SU-DHL-6 (cell line): ENCODE measurements at regions not wholly inside any gene's neighbourhood (a gene's known extent, or its start where the extent isn't known, plus 50 kb on each side); places are given as distances from the start of the nearest gene placed in this dataset.
"Not testable (repeated sequence)": the region's sequence is repeated elsewhere in the genome, so short reads cannot be mapped to it uniquely, and the experiment has no call there.

ENCODE experiments used
- H2AFZ ChIP-seq: fragments of 200-600 bp; sonication (generic); 2 replicates; pipeline ENCODE4 v1.6.1; 2014; ENCODE audit warnings: low read depth, mild to moderate bottlenecking, moderate library complexity, mixed read lengths, antibody characterized with exemption, low read length; ENCODE audit not compliant: severe bottlenecking
- H3F3A ChIP-seq: fragments of 200-600 bp; shearing (Covaris generic); 2 replicates; pipeline ENCODE4 v1.6.0; 2016; ENCODE audit warnings: antibody characterized with exemption, mild to moderate bottlenecking; ENCODE audit not compliant: insufficient read depth
- H3K27ac ChIP-seq: fragments of 200-600 bp; sonication (generic); 2 replicates; pipeline ENCODE4 v1.5.1; 2016; ENCODE audit warnings: low read depth, mild to moderate bottlenecking, low read length, moderate library complexity, mixed read lengths
- H3K27me3 ChIP-seq: fragments of 200-600 bp; sonication (generic), shearing (Covaris generic); 2 replicates; pipeline ENCODE4 v1.6.0; 2014; ENCODE audit warnings: mild to moderate bottlenecking, low read length
- H3K36me3 ChIP-seq: fragments of 200-600 bp; sonication (generic); 2 replicates; pipeline ENCODE4 v1.6.1; 2014; ENCODE audit warnings: mild to moderate bottlenecking, low read length, mixed read lengths
- H3K4me2 ChIP-seq: fragments of 300-600, 200-600 bp; shearing (Covaris generic), sonication (generic); 2 replicates; pipeline ENCODE4 v1.6.0; 2014; ENCODE audit warnings: low read length, low read depth, mild to moderate bottlenecking; ENCODE audit not compliant: poor library complexity, severe bottlenecking
- H3K4me3 ChIP-seq: fragments of 200-600 bp; sonication (generic); 2 replicates; pipeline ENCODE4 v1.5.1; 2014; ENCODE audit warnings: antibody characterized with exemption, low read length, mild to moderate bottlenecking, mixed read lengths; ENCODE audit not compliant: insufficient read depth, poor library complexity, severe bottlenecking
- H3K79me2 ChIP-seq: fragments of 200-600 bp; sonication (generic); 2 replicates; pipeline ENCODE4 v1.6.1; 2014; ENCODE audit warnings: mild to moderate bottlenecking, low read length, moderate library complexity; ENCODE audit not compliant: insufficient read depth
- H3K9ac ChIP-seq: fragments of 200-600 bp; sonication (generic); 2 replicates; pipeline ENCODE4 v1.7.0; 2014; ENCODE audit warnings: mild to moderate bottlenecking, low read length
- H3K9me2 ChIP-seq: fragments of 200-600 bp; sonication (generic); replicated peaks from 2 replicates; pipeline ENCODE4 v1.6.1; 2014; ENCODE audit warnings: low read length; ENCODE audit not compliant: insufficient read depth
- H3K9me3 ChIP-seq: fragments of 200-600 bp; sonication (generic); 2 replicates; pipeline ENCODE4 v1.6.1; 2014; ENCODE audit warnings: low read length, mixed read lengths; ENCODE audit not compliant: insufficient read depth
- H4K20me1 ChIP-seq: fragments of 200-600 bp; sonication (generic); 2 replicates; pipeline ENCODE4 v1.6.1; 2014; ENCODE audit warnings: low read depth, mild to moderate bottlenecking, antibody characterized with exemption, low read length, moderate library complexity, mixed read lengths
- CTCF ChIP-seq: fragments of 200-600 bp; sonication (generic); IDR thresholded peaks from one replicate; pipeline ENCODE4 v1.5.1; 2017; ENCODE audit warnings: antibody characterized with exemption, mild to moderate bottlenecking, low read length, moderate library complexity; ENCODE audit not compliant: insufficient read depth, poor library complexity, severe bottlenecking
- EZH2phosphoT487 ChIP-seq: fragments of 200-600 bp; sonication (generic), shearing (Covaris generic); conservative IDR thresholded peaks from 2 replicates; pipeline ENCODE4 v1.6.1; 2018; ENCODE audit warnings: mild to moderate bottlenecking, antibody characterized with exemption, low read length, moderate library complexity, mixed read lengths

DNA sequence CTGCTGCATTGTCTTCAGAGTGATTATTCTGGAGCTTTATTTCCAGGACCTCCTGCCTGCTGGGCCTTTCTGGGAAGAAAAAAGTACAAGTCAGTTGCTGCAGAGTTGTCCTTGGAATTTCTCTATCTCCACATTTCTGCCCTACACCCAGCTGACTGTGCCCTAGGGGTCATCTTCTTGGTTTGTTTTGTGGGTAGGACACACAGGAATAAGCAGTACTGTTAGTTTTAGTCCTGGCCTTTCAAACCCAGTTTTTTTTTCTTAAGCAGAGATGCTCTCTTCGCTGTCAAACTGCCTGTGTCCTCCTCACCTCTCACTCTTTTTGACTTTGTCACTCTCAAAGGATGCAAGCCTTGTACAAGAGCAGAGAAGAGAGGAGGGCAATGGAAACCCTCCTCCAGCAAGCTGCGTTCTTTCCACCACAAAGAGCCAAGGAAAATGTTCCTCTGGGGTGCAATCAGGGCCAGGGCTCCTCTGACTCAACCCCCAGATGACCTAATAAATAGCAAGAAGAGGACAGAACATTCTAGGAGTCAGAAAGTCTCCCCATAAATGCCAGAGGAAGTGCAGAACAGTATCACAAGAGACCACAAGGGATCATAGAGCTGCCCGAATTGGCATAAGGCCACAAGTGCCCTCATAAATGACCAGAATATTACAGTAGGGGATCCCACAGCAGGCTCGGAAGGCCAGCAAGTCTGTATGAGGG is 186.2 kb downstream of the RCHY1 start:
- Histone ChIP-seq H3F3A (no peaks in the 10 kb centered on the region), H3K4me3 (no peak overlapping the region), H2AFZ (no peak overlapping the region)

DNA sequence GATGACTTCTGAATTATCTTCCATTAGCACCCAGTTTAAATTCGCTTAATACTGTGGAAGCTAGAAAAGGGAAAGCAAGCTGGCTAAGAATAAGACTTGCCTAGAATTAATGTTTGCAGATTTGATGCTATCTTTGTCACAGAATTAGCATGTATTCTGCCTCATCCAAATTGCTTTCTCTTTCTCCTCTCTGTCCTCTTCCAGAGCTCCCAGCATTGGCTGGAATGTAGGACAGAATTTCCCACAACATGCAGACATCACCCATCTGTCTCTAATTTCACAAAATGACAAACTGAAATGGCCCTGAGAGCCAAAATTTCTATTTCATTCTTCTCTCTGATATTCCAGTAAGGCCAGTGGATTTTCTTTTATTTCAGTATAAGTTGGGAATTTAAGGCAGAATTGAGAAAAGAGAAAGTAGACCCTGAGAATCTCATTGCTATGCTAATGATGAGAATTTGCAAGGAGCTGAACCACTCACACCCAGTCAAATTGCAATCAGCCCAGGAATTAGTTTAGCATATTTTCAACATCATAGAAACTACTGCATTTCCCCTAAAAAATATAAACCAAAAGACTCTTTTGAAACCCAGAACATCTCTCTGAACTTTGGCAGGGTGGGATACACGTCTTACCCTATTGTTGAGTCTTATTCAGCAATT is 188.8 kb downstream of the RCHY1 start:
- Histone ChIP-seq H3K9ac (no peak overlapping the region), H3K79me2 (no peaks in the 10 kb centered on the region), H4K20me1 (no peaks in the 10 kb centered on the region), H3K4me3 (no peak overlapping the region), H3K9me3 (no peaks in the 10 kb centered on the region), H3K27ac (no peak overlapping the region), H3K36me3 (no peaks in the 10 kb centered on the region), H3K4me2 (no peak overlapping the region), H2AFZ (no peak overlapping the region), H3K9me2 (no peaks in the 10 kb centered on the region), H3K27me3 (no peaks in the 10 kb centered on the region), H3F3A (no peaks in the 10 kb centered on the region)
- TF ChIP-seq CTCF = no peak
- TF ChIP-seq EZH2phosphoT487 = no peak

More for the DNA sequence above, 186.2 kb downstream of the RCHY1 start:
- H3K27me3 ChIP-seq = no peaks in the 10 kb centered on the region
- no peaks in the 10 kb centered on the region for H3K79me2 ChIP-seq
- H3K36me3 ChIP-seq = no peaks in the 10 kb centered on the region
- no peak overlapping the region for H3K9ac ChIP-seq
- TF ChIP-seq EZH2phosphoT487 = no peak
- no peak for TF ChIP-seq CTCF
- H3K9me2 ChIP-seq = no peaks in the 10 kb centered on the region
- no peaks in the 10 kb centered on the region for H4K20me1 ChIP-seq
- H3K9me3 ChIP-seq = no peaks in the 10 kb centered on the region
- H3K27ac ChIP-seq = no peak overlapping the region
- no peak overlapping the region for H3K4me2 ChIP-seq

DNA sequence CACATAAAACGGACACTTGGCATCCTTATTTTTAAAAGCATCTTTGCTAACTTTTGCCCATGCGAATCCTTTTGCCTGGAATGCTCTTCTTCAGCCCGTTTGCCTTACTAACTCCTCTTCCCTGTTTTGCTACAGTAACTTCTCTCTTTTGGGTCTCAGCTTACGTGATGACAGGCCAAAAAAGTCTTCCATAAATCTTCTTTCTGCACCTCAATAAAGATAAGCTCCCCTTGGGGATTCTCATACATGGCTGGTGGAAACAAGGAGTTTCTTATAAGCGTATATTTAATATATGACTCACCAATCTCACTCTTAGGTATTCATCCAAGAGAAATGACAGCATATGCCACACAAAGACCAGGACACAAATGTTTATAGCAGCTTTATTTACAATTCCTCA is 192.7 kb downstream of the RCHY1 start:
- no peak overlapping the region for H3K27ac ChIP-seq
- H3K4me3 ChIP-seq = no peak overlapping the region
- no peaks in the 10 kb centered on the region for H4K20me1 ChIP-seq
- H3K9ac ChIP-seq = no peak overlapping the region
- H3K79me2 ChIP-seq = no peaks in the 10 kb centered on the region
- no peaks in the 10 kb centered on the region for H3K27me3 ChIP-seq
- no peaks in the 10 kb centered on the region for H3K36me3 ChIP-seq
- H3K9me3 ChIP-seq = no peaks in the 10 kb centered on the region
- H2AFZ ChIP-seq = no peak overlapping the region
- H3F3A ChIP-seq = no peaks in the 10 kb centered on the region
- no peaks in the 10 kb centered on the region for H3K9me2 ChIP-seq
- TF ChIP-seq EZH2phosphoT487 = no peak
- no peak for TF ChIP-seq CTCF
- H3K4me2 ChIP-seq = no peak overlapping the region

- not testable (repeated sequence) for H4K20me1 ChIP-seq, H3K4me2 ChIP-seq, H3K27me3 ChIP-seq, H3K27ac ChIP-seq, H3K36me3 ChIP-seq, H3K79me2 ChIP-seq, H3K9me2 ChIP-seq, H3K4me3 ChIP-seq, H3K9ac ChIP-seq, H3F3A ChIP-seq, H3K9me3 ChIP-seq, H2AFZ ChIP-seq
These were observed 196.6 kb downstream of the RCHY1 start for GRCh38 chr4:75317641-75318040.
